Endothelial cell of umbilical vein (primary cell): ENCODE measurements at regions not wholly inside any gene's neighbourhood (a gene's known extent, or its start where the extent isn't known, plus 50 kb on each side); places are given as distances from the start of the nearest gene placed in this dataset.

ENCODE experiments used
- BruUV-seq: library from RNA; stranded (reverse); fragments of 400-500 nt; replicated peaks from 2 replicates; lab custom pipeline; 2021; lab: Mats Ljungman, UMichigan
- CTCF ChIA-PET: fragments of 300-600, 350-600 bp; sonication (Branson Sonifier 250); formaldehyde crosslinking; loops from one replicate; lab custom pipeline; 2021; ENCODE audit warnings: antibody characterized with exemption, inconsistent platforms; lab: Charles Lee
- POLR2A ChIA-PET: fragments of 300-600, 350-600 bp; sonication (Branson Sonifier 250); formaldehyde crosslinking; loops from one replicate; lab custom pipeline; 2021; ENCODE audit warnings: antibody characterized with exemption, inconsistent platforms; lab: Charles Lee
- DNase-seq: peaks from one replicate; pipeline ENCODE4 v3.0.0-alpha.2; 2011; ENCODE audit warnings: low read depth, low spot score
- FAIRE-seq: peaks from 2 replicates; lab custom pipeline; 2011; peaks lifted over from hg19 to GRCh38; lab: Jason Lieb, UNC
- H2AFZ ChIP-seq: 2 replicates; pipeline ENCODE4 v1.6.0; 2012; ENCODE audit warnings: low read depth, low read length, control low read depth, inconsistent platforms
- H3K27ac ChIP-seq: 2 replicates; pipeline ENCODE4 v1.5.1; 2011; ENCODE audit warnings: low read depth, mild to moderate bottlenecking, control low read depth, low read length, moderate library complexity; ENCODE audit not compliant: insufficient read depth
- H3K27me3 ChIP-seq, 2 experiments: 2 replicates each; pipeline versions ENCODE4 v1.6.0 to v1.6.1; 2011; ENCODE audit warnings: low read length in 2 of 2, mixed read lengths in 1 of 2; ENCODE audit not compliant: control insufficient read depth in 2 of 2, insufficient read depth in 2 of 2
- H3K36me3 ChIP-seq, 2 experiments: 2 replicates in 1 of 2; 3 replicates in 1 of 2; pipeline ENCODE4 v1.5.1; 2011; ENCODE audit warnings: low read length in 2 of 2, mild to moderate bottlenecking in 1 of 2, moderate library complexity in 1 of 2; ENCODE audit not compliant: control insufficient read depth in 2 of 2, insufficient read depth in 2 of 2; ENCODE audit errors: extremely low read depth in 1 of 2
- H3K4me1 ChIP-seq: 3 replicates; pipeline ENCODE4 v1.5.1; 2011; ENCODE audit warnings: mild to moderate bottlenecking, low read length; ENCODE audit not compliant: control insufficient read depth, insufficient read depth; ENCODE audit errors: extremely low read depth
- H3K4me2 ChIP-seq: 2 replicates; pipeline ENCODE4 v1.6.1; 2011; ENCODE audit warnings: low read length, control low read depth, mixed read lengths; ENCODE audit not compliant: insufficient read depth
- H3K4me3 ChIP-seq, 3 experiments: fragments of 200-600 bp in 1 of 3; sonication (generic), shearing (Covaris generic) in 1 of 3; replicated peaks in 1 of 3; 2 replicates each; pipeline ENCODE4 v1.5.1; 2011 to 2016; ENCODE audit warnings: control low read depth in 3 of 3, low read length in 3 of 3, mild to moderate bottlenecking in 2 of 3, inconsistent platforms in 1 of 3, low read depth in 1 of 3, moderate library complexity in 1 of 3; ENCODE audit not compliant: insufficient read depth in 1 of 3
- H3K79me2 ChIP-seq: 2 replicates; pipeline ENCODE4 v1.6.0; 2012; ENCODE audit warnings: low read length, inconsistent platforms; ENCODE audit not compliant: control insufficient read depth, insufficient read depth
- H3K9ac ChIP-seq: replicated peaks from 2 replicates; pipeline ENCODE3; 2011; ENCODE audit warnings: low read length, control low read depth; ENCODE audit not compliant: insufficient read depth; ENCODE audit errors: extremely low read depth
- H3K9me1 ChIP-seq: replicated peaks from 3 replicates; pipeline ENCODE4 v1.6.0; 2011; ENCODE audit warnings: mild to moderate bottlenecking, low read length; ENCODE audit not compliant: control insufficient read depth, insufficient read depth; ENCODE audit errors: extremely low read depth
- H3K9me3 ChIP-seq: replicated peaks from 2 replicates; pipeline ENCODE4 v1.5.1; 2012; ENCODE audit warnings: low read length, inconsistent platforms; ENCODE audit not compliant: control insufficient read depth, insufficient read depth
- H4K20me1 ChIP-seq: replicated peaks from 2 replicates; pipeline ENCODE3; 2011; ENCODE audit warnings: mild to moderate bottlenecking, low read length; ENCODE audit not compliant: control insufficient read depth, insufficient read depth; ENCODE audit errors: extremely low read depth
- CTCF ChIP-seq, 2 donors: IDR thresholded peaks; 1 replicate in 1 of 2; 2 replicates in 1 of 2; pipeline ENCODE4 v1.5.1; 2011; ENCODE audit warnings: low read length in 2 of 2, mild to moderate bottlenecking in 2 of 2, moderate library complexity in 2 of 2, control low read depth in 1 of 2, inconsistent platforms in 1 of 2, low read depth in 1 of 2; ENCODE audit not compliant: insufficient read depth in 1 of 2; ENCODE audit errors: extremely low read depth in 1 of 2
- EZH2 ChIP-seq: IDR thresholded peaks from 2 replicates; pipeline ENCODE4 v1.6.1; 2012; ENCODE audit warnings: borderline replicate concordance, low read depth, mild to moderate bottlenecking, moderate library complexity, low read length, inconsistent platforms; ENCODE audit not compliant: severe bottlenecking
- GATA2 ChIP-seq: IDR thresholded peaks from 2 replicates; pipeline ENCODE4 v1.7.0; 2011; ENCODE audit warnings: low read depth, mild to moderate bottlenecking, moderate library complexity, mixed read lengths, low read length; ENCODE audit not compliant: insufficient read length, insufficient read depth
- JUN ChIP-seq: IDR thresholded peaks from 2 replicates; pipeline ENCODE4 v1.6.1; 2011; ENCODE audit warnings: borderline replicate concordance, low read depth; ENCODE audit not compliant: insufficient read length, insufficient read depth
- MAX ChIP-seq: IDR thresholded peaks from 2 replicates; pipeline ENCODE4 v1.6.1; 2011; ENCODE audit not compliant: insufficient read depth, insufficient read length
- MYC ChIP-seq: IDR thresholded peaks from one replicate; pipeline ENCODE4 v1.6.1; 2011; ENCODE audit warnings: mild to moderate bottlenecking, low read depth, low read length
- POLR2A ChIP-seq: IDR thresholded peaks from 2 replicates; pipeline ENCODE4 v1.6.1; 2012; ENCODE audit warnings: low read depth, mild to moderate bottlenecking, control low read depth, low read length
- POLR2AphosphoS5 ChIP-seq: IDR thresholded peaks from 2 replicates; pipeline ENCODE4 v1.6.1; 2012; ENCODE audit warnings: low read depth, mild to moderate bottlenecking, control low read depth, low read length, moderate library complexity; ENCODE audit not compliant: insufficient read depth
- dilution Hi-C: fragments of 300-500 bp; cut with MboI; formaldehyde crosslinking; loops from one replicate; pipeline ENCODE4 v1.15.0; 2019; ENCODE audit warnings: low sequenced_read_pairs; ENCODE audit not compliant: extremely low pct_ligation_motif_present
- intact Hi-C: fragments of 100-400 bp; cut with micrococcal nuclease; formaldehyde crosslinking; loops from one replicate; pipeline ENCODE4 v1.10.0; 2022

- H4K20me1 ChIP-seq, result no peaks in the 10 kb centered on the region
- TF ChIP-seq MYC (no peak), POLR2AphosphoS5 (no peak), MAX (peak; percentile 22), POLR2A (no peak)
- no peak overlapping the region for H3K9ac ChIP-seq
- intact Hi-C loops, result no loop called here
- FAIRE-seq (no peak), DNase-seq (no peak)
- dilution Hi-C loops, result no loop called here
- H3K27me3 ChIP-seq, result no peaks in the 10 kb centered on the region
- no peak overlapping the region for H3K27ac ChIP-seq
- peaks cover 21% of the 10 kb centered on the region for H3K4me1 ChIP-seq
- no TSS peak for BruUV-seq
- no peaks in the 10 kb centered on the region for H3K9me1 ChIP-seq
- H3K4me3 ChIP-seq, result no peak overlapping the region
- CTCF ChIA-PET, result no interaction called here
- H3K36me3 ChIP-seq, result no peaks in the 10 kb centered on the region
- H2AFZ ChIP-seq, result no peak overlapping the region
- no peak overlapping the region for H3K4me2 ChIP-seq
- no peaks in the 10 kb centered on the region for H3K79me2 ChIP-seq
- H3K9me3 ChIP-seq, result no peaks in the 10 kb centered on the region
- POLR2A ChIA-PET, result no interaction called here
Observed at GRCh38 chr5:111676926-111677415, 80.0 kb downstream of the NREP start.

DNA sequence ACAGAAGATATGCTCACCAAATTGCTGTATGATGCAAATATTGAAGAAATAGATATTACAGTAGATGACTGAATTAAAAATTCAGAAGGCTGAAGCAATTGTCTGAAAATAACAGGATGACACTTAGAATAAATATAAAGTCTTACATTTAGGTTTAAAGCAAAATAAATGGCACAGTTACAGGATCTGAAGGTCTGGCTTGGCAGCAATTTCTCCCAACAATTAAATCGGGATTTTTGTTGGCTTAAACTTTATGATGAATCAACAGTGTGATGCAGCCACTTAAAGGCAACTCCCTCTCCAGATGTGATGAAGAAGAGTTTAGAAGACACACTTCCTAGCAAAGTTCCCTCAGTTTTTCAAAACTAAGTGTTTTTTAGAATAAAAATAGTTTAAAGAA is 80.5 kb downstream of the NREP start:
- Histone ChIP-seq H3K9me1 (no peaks in the 10 kb centered on the region), H2AFZ (no peak overlapping the region), H3K4me1 (peaks cover 16% of the 10 kb centered on the region), H3K9me3 (no peaks in the 10 kb centered on the region), H3K27ac (no peak overlapping the region), H3K9ac (no peak overlapping the region), H3K36me3 (no peaks in the 10 kb centered on the region), H3K4me2 (no peak overlapping the region), H3K4me3 (no peak overlapping the region), H3K79me2 (no peaks in the 10 kb centered on the region), H4K20me1 (no peaks in the 10 kb centered on the region), H3K27me3 (no peaks in the 10 kb centered on the region)
- DNase-seq, result no peak
- POLR2A ChIA-PET, result no interaction called here
- dilution Hi-C loops (no loop called here), intact Hi-C loops (no loop called here)
- no peak for TF ChIP-seq CTCF (IDR thresholded peaks at IDR 0.05; ENCODE audit: extremely low read depth in 1 of 2, insufficient read depth in 1 of 2, low read depth in 1 of 2, low read length in 2 of 2)
- no peak for TF ChIP-seq GATA2
- no peak for TF ChIP-seq POLR2A
- no peak for TF ChIP-seq JUN
- TF ChIP-seq MYC, result no peak
- no peak for TF ChIP-seq EZH2
- CTCF ChIA-PET, result no interaction called here
- no TSS peak for BruUV-seq
- no peak for FAIRE-seq
